ENCODE measurements at regions not wholly inside any gene's neighbourhood (a gene's known extent, or its start where the extent isn't known, plus 50 kb on each side); places are given as distances from the start of the nearest gene placed in this dataset.
"Not testable (repeated sequence)": the region's sequence is repeated elsewhere in the genome, so short reads cannot be mapped to it uniquely, and the experiment has no call there.

DNA sequence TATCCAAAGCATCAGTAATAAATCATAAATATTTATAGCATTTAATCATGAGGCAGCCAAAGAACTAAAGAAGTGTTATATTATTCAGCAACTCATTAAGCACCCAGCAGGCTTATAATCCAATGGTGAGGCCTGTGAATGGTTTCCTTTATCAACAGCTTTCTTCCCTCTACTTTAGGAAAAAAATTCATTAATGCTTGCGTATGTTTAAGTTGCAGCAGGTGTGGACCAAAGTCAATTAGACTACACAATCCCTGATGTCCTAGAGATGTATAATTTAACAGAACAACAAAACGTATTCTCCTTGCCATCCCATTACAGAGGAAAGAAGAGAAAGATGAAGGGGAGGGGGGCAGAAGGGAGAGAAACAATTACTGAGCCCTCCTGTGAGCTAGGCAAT lies 87.7 kb upstream of the MAGI3 start:
- Histone ChIP-seq H3K36me3 (no peaks in the 10 kb centered on the region), H3K9me3 (no peaks in the 10 kb centered on the region), H3K27me3 (no peaks in the 10 kb centered on the region), H3K27ac (replicated peaks in 1 of 4) (no peak overlapping the region), H3K4me1 (no peaks in the 10 kb centered on the region), H3K4me3 (no peak overlapping the region)
- 85% methylated on average over 2 of the region's 2 CpGs for WGBS
- TF ChIP-seq, protein P1, sequence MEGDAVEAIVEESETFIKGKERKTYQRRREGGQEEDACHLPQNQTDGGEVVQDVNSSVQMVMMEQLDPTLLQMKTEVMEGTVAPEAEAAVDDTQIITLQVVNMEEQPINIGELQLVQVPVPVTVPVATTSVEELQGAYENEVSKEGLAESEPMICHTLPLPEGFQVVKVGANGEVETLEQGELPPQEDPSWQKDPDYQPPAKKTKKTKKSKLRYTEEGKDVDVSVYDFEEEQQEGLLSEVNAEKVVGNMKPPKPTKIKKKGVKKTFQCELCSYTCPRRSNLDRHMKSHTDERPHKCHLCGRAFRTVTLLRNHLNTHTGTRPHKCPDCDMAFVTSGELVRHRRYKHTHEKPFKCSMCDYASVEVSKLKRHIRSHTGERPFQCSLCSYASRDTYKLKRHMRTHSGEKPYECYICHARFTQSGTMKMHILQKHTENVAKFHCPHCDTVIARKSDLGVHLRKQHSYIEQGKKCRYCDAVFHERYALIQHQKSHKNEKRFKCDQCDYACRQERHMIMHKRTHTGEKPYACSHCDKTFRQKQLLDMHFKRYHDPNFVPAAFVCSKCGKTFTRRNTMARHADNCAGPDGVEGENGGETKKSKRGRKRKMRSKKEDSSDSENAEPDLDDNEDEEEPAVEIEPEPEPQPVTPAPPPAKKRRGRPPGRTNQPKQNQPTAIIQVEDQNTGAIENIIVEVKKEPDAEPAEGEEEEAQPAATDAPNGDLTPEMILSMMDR (IDR thresholded peaks at IDR 0.05): no peak
- TF ChIP-seq EP300 (IDR thresholded peaks at IDR 0.05) (no peak), POLR2AphosphoS5 (IDR thresholded peaks at IDR 0.05) (no peak), POLR2A (IDR thresholded peaks at IDR 0.05; ENCODE audit: low read depth) (no peak)
- intact Hi-C loops (cut with DNase I): no loop called here
- no peak for DNase-seq (ENCODE audit: extremely low spot score)

GRCh38 chr1:113303267-113303666 lies 87.0 kb upstream of the MAGI3 start:
- TF ChIP-seq EP300 (IDR thresholded peaks at IDR 0.05): no peak
- TF ChIP-seq POLR2A (IDR thresholded peaks at IDR 0.05; ENCODE audit: low read depth): no peak
- TF ChIP-seq, protein P1 (IDR thresholded peaks at IDR 0.05): no peak
- TF ChIP-seq POLR2AphosphoS5 (IDR thresholded peaks at IDR 0.05): no peak
- no peak for DNase-seq (ENCODE audit: extremely low spot score)
- H3K4me1 ChIP-seq: no peaks in the 10 kb centered on the region
- intact Hi-C loops (cut with DNase I): no loop called here
- no peaks in the 10 kb centered on the region for H3K36me3 ChIP-seq
- WGBS: 73% methylated on average over 9 of the region's 9 CpGs
- H3K27me3 ChIP-seq: no peaks in the 10 kb centered on the region
- H3K27ac ChIP-seq (replicated peaks in 1 of 4): no peak overlapping the region
- no peak overlapping the region for H3K4me3 ChIP-seq
- H3K9me3 ChIP-seq: no peaks in the 10 kb centered on the region

- DNase-seq (ENCODE audit: extremely low spot score); H3K36me3 ChIP-seq; H3K27me3 ChIP-seq; intact Hi-C loops (cut with DNase I); H3K4me1 ChIP-seq; H3K27ac ChIP-seq (replicated peaks in 1 of 4); H3K9me3 ChIP-seq; H3K4me3 ChIP-seq: not testable (repeated sequence)
- 94% methylated on average over 4 of the region's 4 CpGs for WGBS
Observed at GRCh38 chr1:113305029-113305428, 85.3 kb upstream of the MAGI3 start.

DNA sequence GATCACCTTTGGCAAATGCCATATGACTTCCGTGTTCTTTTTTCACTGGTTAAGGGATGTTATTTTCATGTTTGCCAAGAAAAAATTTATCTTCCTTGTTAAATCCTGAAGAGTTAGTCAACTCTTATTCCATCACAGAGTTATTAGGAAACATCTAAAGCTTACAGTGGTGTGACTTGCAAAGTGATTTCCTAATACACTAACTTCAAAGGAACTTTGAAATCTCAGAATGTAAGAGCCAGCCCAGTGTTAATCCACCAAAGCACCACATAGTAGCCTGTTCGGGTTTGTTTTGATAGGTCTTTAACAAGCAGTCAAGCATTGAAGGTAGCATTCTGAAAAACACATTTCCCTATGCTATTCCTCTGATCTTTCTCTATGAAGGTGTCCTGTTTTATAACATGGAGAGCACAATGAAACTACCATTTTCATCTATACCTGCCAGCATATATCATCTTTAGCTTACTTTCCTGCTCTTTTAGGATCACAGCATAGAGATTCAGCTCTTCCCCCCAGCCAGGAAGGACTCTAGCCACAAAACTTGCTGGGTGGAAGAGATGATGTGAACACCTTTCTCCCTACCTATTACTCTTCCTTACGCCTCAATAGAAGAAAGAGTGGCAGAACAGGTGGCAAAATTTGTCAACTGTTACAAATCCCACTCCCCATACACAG lies 82.4 kb upstream of the MAGI3 start:
- peaks cover 0 to 11% (median 0%) of the 10 kb centered on the region in 4 donors for H3K9me3 ChIP-seq
- H3K4me1 ChIP-seq: no peaks in the 10 kb centered on the region
- H3K4me3 ChIP-seq: no peak overlapping the region
- 60% methylated on average over 3 of the region's 3 CpGs for WGBS
- TF ChIP-seq, protein P1 (IDR thresholded peaks at IDR 0.05): no peak
- TF ChIP-seq POLR2A (IDR thresholded peaks at IDR 0.05; ENCODE audit: low read depth) (no peak), EP300 (IDR thresholded peaks at IDR 0.05) (no peak), POLR2AphosphoS5 (IDR thresholded peaks at IDR 0.05) (no peak)
- intact Hi-C loops (cut with DNase I): no loop called here
- DNase-seq (ENCODE audit: extremely low spot score): no peak
- no peak overlapping the region for H3K27ac ChIP-seq (replicated peaks in 1 of 4)
- no peaks in the 10 kb centered on the region for H3K27me3 ChIP-seq
- no peaks in the 10 kb centered on the region for H3K36me3 ChIP-seq

- H3K9me3 ChIP-seq: peaks cover 0 to 15% (median 3%) of the 10 kb centered on the region in 4 donors
- DNase-seq (ENCODE audit: extremely low spot score); H3K36me3 ChIP-seq; H3K27ac ChIP-seq (replicated peaks in 1 of 4); H3K4me1 ChIP-seq; intact Hi-C loops (cut with DNase I); H3K27me3 ChIP-seq; H3K4me3 ChIP-seq: not testable (repeated sequence)
- 95% methylated on average over 1 of the region's 1 CpG for WGBS
Observed at GRCh38 chr1:113312651-113313050, 77.7 kb upstream of the MAGI3 start.

DNA sequence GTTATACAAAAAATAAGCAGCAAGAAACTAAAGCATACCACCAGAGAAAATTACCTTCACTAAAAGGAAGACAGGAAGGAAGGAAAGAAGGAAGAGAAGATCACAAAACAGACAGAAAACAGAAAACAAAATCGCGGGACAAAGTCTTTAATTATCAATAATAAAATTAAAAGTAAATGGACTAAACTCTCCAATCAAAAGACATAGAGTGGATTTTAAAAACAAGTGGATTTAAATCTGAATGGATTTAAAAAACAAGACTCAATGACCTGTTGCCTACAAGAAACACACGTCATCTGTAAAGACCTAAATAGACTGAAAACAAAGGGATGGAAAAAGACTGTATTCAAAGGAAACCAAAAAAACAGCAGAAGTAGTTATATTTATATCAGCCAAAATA lies 75.7 kb upstream of the MAGI3 start:
- Histone ChIP-seq H3K9me3 (peaks cover 0 to 18% (median 3%) of the 10 kb centered on the region in 4 donors), H3K27ac (replicated peaks in 1 of 4) (no peak overlapping the region), H3K27me3 (no peaks in the 10 kb centered on the region), H3K4me1 (no peaks in the 10 kb centered on the region), H3K36me3 (no peaks in the 10 kb centered on the region), H3K4me3 (no peak overlapping the region)
- no peak for TF ChIP-seq POLR2AphosphoS5 (IDR thresholded peaks at IDR 0.05)
- no peak for TF ChIP-seq POLR2A (IDR thresholded peaks at IDR 0.05; ENCODE audit: low read depth)
- TF ChIP-seq, protein P1 (IDR thresholded peaks at IDR 0.05): no peak
- no peak for TF ChIP-seq EP300 (IDR thresholded peaks at IDR 0.05)
- intact Hi-C loops (cut with DNase I): no loop called here
- WGBS: 92% methylated on average over 3 of the region's 3 CpGs
- DNase-seq (ENCODE audit: extremely low spot score): no peak

All from esophagus muscularis mucosa (tissue), 4 donors.